ENCODE measurements at regions not wholly inside any gene's neighbourhood (a gene's known extent, or its start where the extent isn't known, plus 50 kb on each side); places are given as distances from the start of the nearest gene placed in this dataset.

DNA sequence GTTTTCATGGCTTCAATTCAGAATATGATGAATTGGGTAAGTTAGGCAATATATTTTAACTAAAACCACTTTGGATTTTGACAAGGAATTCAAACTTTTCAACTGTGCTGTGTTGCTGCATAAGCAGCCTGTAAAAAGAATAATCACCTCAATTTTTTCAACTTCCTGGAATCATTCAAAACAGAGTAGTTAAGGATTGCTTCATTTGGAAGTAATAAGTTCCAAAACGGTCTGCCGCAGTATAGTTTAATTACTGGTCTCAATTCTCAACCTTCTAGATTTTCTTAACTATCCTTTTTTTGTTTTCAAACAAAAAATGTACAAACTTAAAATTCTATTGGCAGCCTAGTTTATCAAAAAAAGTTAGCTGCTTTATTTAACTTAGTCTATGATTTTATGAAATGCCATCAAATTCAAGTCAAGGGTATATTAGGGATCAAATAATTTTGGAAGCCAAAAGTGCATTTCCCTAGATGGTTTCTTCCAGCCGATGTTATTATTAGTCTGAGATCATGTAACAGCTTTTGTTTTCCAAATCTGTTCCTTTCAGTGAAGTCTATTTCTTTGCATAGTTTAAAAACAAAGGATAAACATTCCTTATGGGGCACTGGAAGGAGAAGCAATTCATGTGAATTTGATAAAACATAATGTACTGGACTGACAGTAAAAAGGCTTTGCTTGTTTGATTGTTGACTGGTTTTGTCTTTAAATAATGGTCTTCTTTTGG is 76.1 kb upstream of the ETAA1 start:
- DNase-seq (ENCODE audit: low read depth, low spot score) (no peak), ATAC-seq (no peak)
- ChIA-PET CTCF (no interaction called here), POLR2A (no interaction called here)
- no TSS peak for BruUV-seq (replicated peaks)
- H3K4me1 ChIP-seq (ENCODE audit: control insufficient read depth, insufficient read depth, low read length) = no peaks in the 10 kb centered on the region
- in situ Hi-C loops (cut with HindIII; ENCODE audit: low pct_unique_long_range_greater_than_20kb, low sequenced_read_pairs) (no loop called here), intact Hi-C loops (cut with micrococcal nuclease; ENCODE audit: unreplicated experiment) (loop anchor here (10.0 kb wide), 1 partner anchor 726 kb away; no protein-coding TSS in a partner anchor)
- H3K27ac ChIP-seq (ENCODE audit: low read length) = no peak overlapping the region
- TF ChIP-seq TCF7L2 (IDR thresholded peaks at IDR 0.05; ENCODE audit: low read depth, low read length) = no peak
- TF ChIP-seq SIN3A (IDR thresholded peaks at IDR 0.05; ENCODE audit: borderline replicate concordance, insufficient read depth, low read depth, low read length) = no peak
- TF ChIP-seq, protein P1, sequence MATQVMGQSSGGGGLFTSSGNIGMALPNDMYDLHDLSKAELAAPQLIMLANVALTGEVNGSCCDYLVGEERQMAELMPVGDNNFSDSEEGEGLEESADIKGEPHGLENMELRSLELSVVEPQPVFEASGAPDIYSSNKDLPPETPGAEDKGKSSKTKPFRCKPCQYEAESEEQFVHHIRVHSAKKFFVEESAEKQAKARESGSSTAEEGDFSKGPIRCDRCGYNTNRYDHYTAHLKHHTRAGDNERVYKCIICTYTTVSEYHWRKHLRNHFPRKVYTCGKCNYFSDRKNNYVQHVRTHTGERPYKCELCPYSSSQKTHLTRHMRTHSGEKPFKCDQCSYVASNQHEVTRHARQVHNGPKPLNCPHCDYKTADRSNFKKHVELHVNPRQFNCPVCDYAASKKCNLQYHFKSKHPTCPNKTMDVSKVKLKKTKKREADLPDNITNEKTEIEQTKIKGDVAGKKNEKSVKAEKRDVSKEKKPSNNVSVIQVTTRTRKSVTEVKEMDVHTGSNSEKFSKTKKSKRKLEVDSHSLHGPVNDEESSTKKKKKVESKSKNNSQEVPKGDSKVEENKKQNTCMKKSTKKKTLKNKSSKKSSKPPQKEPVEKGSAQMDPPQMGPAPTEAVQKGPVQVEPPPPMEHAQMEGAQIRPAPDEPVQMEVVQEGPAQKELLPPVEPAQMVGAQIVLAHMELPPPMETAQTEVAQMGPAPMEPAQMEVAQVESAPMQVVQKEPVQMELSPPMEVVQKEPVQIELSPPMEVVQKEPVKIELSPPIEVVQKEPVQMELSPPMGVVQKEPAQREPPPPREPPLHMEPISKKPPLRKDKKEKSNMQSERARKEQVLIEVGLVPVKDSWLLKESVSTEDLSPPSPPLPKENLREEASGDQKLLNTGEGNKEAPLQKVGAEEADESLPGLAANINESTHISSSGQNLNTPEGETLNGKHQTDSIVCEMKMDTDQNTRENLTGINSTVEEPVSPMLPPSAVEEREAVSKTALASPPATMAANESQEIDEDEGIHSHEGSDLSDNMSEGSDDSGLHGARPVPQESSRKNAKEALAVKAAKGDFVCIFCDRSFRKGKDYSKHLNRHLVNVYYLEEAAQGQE (IDR thresholded peaks at IDR 0.05; ENCODE audit: insufficient read depth in 1 of 2, low read depth in 2 of 2, low read length in 1 of 2) = no peak
- no peak overlapping the region for H3K4me3 ChIP-seq (ENCODE audit: low read depth in 2 of 2, low read length in 2 of 2)
- H3K27me3 ChIP-seq (ENCODE audit: control insufficient read depth, insufficient read depth, low read length) = no peaks in the 10 kb centered on the region; the same call in 1 of the 2 replicates
- H3K9me3 ChIP-seq (ENCODE audit: control insufficient read depth, insufficient read depth, low read depth, low read length) = no peaks in the 10 kb centered on the region
- H3K36me3 ChIP-seq (ENCODE audit: control insufficient read depth, insufficient read depth, low read length) = no peaks in the 10 kb centered on the region

DNA sequence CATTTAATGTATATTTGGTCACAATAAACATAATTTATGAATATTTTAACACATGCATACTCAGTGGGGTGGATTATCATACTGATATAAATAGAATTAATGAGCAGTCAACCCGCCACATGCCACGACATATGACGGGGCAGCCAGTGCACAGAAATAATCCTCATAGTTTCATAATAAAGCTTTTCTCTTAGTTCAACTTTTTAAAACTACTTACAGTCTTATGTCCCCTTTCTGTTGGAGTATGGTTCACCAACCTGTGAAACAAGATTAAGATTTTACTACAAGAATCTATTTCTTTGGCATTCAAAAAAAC is 75.6 kb upstream of the ETAA1 start:
- TF ChIP-seq, protein P1 (IDR thresholded peaks at IDR 0.05; ENCODE audit: insufficient read depth in 1 of 2, low read depth in 2 of 2, low read length in 1 of 2) = no peak
- TF ChIP-seq POLR2AphosphoS5 (IDR thresholded peaks at IDR 0.05; ENCODE audit: low read depth, low read length) (no peak), TCF7L2 (IDR thresholded peaks at IDR 0.05; ENCODE audit: low read depth, low read length) (no peak), SIN3A (IDR thresholded peaks at IDR 0.05; ENCODE audit: borderline replicate concordance, insufficient read depth, low read depth, low read length) (no peak)
- TF ChIP-seq, protein P2, sequence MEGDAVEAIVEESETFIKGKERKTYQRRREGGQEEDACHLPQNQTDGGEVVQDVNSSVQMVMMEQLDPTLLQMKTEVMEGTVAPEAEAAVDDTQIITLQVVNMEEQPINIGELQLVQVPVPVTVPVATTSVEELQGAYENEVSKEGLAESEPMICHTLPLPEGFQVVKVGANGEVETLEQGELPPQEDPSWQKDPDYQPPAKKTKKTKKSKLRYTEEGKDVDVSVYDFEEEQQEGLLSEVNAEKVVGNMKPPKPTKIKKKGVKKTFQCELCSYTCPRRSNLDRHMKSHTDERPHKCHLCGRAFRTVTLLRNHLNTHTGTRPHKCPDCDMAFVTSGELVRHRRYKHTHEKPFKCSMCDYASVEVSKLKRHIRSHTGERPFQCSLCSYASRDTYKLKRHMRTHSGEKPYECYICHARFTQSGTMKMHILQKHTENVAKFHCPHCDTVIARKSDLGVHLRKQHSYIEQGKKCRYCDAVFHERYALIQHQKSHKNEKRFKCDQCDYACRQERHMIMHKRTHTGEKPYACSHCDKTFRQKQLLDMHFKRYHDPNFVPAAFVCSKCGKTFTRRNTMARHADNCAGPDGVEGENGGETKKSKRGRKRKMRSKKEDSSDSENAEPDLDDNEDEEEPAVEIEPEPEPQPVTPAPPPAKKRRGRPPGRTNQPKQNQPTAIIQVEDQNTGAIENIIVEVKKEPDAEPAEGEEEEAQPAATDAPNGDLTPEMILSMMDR (IDR thresholded peaks at IDR 0.05) = no peak
- no peak overlapping the region for H3K4me3 ChIP-seq (ENCODE audit: low read depth in 2 of 2, low read length in 2 of 2)
- H3K27ac ChIP-seq (ENCODE audit: low read length) = no peak overlapping the region
- no TSS peak for BruUV-seq (replicated peaks)
- no peak for ATAC-seq
- CTCF ChIA-PET = no interaction called here
- POLR2A ChIA-PET = no interaction called here
- no peaks in the 10 kb centered on the region for H3K9me3 ChIP-seq (ENCODE audit: control insufficient read depth, insufficient read depth, low read depth, low read length)
- no peaks in the 10 kb centered on the region; the same call in 1 of the 2 replicates for H3K27me3 ChIP-seq (ENCODE audit: control insufficient read depth, insufficient read depth, low read length)
- no peaks in the 10 kb centered on the region for H3K4me1 ChIP-seq (ENCODE audit: control insufficient read depth, insufficient read depth, low read length)
- intact Hi-C loops (cut with micrococcal nuclease; ENCODE audit: unreplicated experiment) = loop anchor here (10.0 kb wide), 1 partner anchor 727 kb away; no protein-coding TSS in a partner anchor
- no peak for DNase-seq (ENCODE audit: low read depth, low spot score)
- in situ Hi-C loops (cut with HindIII; ENCODE audit: low pct_unique_long_range_greater_than_20kb, low sequenced_read_pairs) = no loop called here
- H3K36me3 ChIP-seq (ENCODE audit: control insufficient read depth, insufficient read depth, low read length) = no peaks in the 10 kb centered on the region
